ENCODE measurements at regions not wholly inside any gene's neighbourhood (a gene's known extent, or its start where the extent isn't known, plus 50 kb on each side); places are given as distances from the start of the nearest gene placed in this dataset.
"Not testable (repeated sequence)": the region's sequence is repeated elsewhere in the genome, so short reads cannot be mapped to it uniquely, and the experiment has no call there.

GRCh38 chr12:69039911-69040310 is 106.9 kb upstream of the CPM start:
- H3K27ac ChIP-seq (ENCODE audit: low read depth in 1 of 2, low read length in 2 of 2), result no peak overlapping the region
- no peaks in the 10 kb centered on the region for H3K9me3 ChIP-seq (ENCODE audit: control insufficient read depth, low read length)
- 87 to 88% methylated on average over 2 of the region's 2 CpGs for WGBS, 2 donors
- H3K4me3 ChIP-seq (ENCODE audit: low read length in 2 of 2), result no peak overlapping the region
- no peaks in the 10 kb centered on the region for H3K4me1 ChIP-seq (ENCODE audit: control insufficient read depth in 1 of 2, insufficient read depth in 2 of 2, low read length in 2 of 2)
- H3K27me3 ChIP-seq (ENCODE audit: control insufficient read depth in 1 of 2, insufficient read depth in 2 of 2, low read length in 1 of 2), result no peaks in the 10 kb centered on the region
- no peaks in the 10 kb centered on the region for H3K36me3 ChIP-seq (ENCODE audit: control insufficient read depth in 1 of 2, insufficient read depth in 2 of 2, low read length in 1 of 2)
- ATAC-seq (ENCODE audit: low FRiP score) (no peak), DNase-seq (no peak)
- intact Hi-C loops (cut with DNase I), result no loop called here

- WGBS, 2 donors, result 93 to 94% methylated on average over 6 of the region's 6 CpGs
- Histone ChIP-seq H3K4me3 (ENCODE audit: low read length in 2 of 2) (no peak overlapping the region), H3K4me1 (ENCODE audit: control insufficient read depth in 1 of 2, insufficient read depth in 2 of 2, low read length in 2 of 2) (no peaks in the 10 kb centered on the region), H3K36me3 (ENCODE audit: control insufficient read depth in 1 of 2, insufficient read depth in 2 of 2, low read length in 1 of 2) (no peaks in the 10 kb centered on the region), H3K9me3 (ENCODE audit: control insufficient read depth, low read length) (no peaks in the 10 kb centered on the region), H3K27ac (ENCODE audit: low read depth in 1 of 2, low read length in 2 of 2) (no peak overlapping the region), H3K27me3 (ENCODE audit: control insufficient read depth in 1 of 2, insufficient read depth in 2 of 2, low read length in 1 of 2) (no peaks in the 10 kb centered on the region)
- intact Hi-C loops (cut with DNase I), result no loop called here
- DNase-seq (no peak), ATAC-seq (ENCODE audit: low FRiP score) (no peak)
Observed at GRCh38 chr12:69042557-69042956, 109.6 kb upstream of the CPM start.

- H3K36me3 ChIP-seq (ENCODE audit: control insufficient read depth in 1 of 2, insufficient read depth in 2 of 2, low read length in 1 of 2), result no peaks in the 10 kb centered on the region
- no peak overlapping the region for H3K27ac ChIP-seq (ENCODE audit: low read depth in 1 of 2, low read length in 2 of 2)
- no peaks in the 10 kb centered on the region for H3K9me3 ChIP-seq (ENCODE audit: control insufficient read depth, low read length)
- WGBS, 2 donors, result 39 to 49% methylated on average over 4 of the region's 4 CpGs
- intact Hi-C loops (cut with DNase I), result no loop called here
- H3K4me1 ChIP-seq (ENCODE audit: control insufficient read depth in 1 of 2, insufficient read depth in 2 of 2, low read length in 2 of 2), result no peaks in the 10 kb centered on the region
- no peak overlapping the region for H3K4me3 ChIP-seq (ENCODE audit: low read length in 2 of 2)
- DNase-seq, result no peak
- no peak for ATAC-seq (ENCODE audit: low FRiP score)
- H3K27me3 ChIP-seq (ENCODE audit: control insufficient read depth in 1 of 2, insufficient read depth in 2 of 2, low read length in 1 of 2), result no peaks in the 10 kb centered on the region
Observed at GRCh38 chr12:69042970-69043369, 110.0 kb upstream of the CPM start.

- DNase-seq, result no peak
- no peak for ATAC-seq (ENCODE audit: low FRiP score)
- no peak overlapping the region for H3K4me3 ChIP-seq (ENCODE audit: low read length in 2 of 2)
- H3K27me3 ChIP-seq (ENCODE audit: control insufficient read depth in 1 of 2, insufficient read depth in 2 of 2, low read length in 1 of 2), result no peaks in the 10 kb centered on the region
- H3K9me3 ChIP-seq (ENCODE audit: control insufficient read depth, low read length), result peaks cover 2% of the 10 kb centered on the region
- no peaks in the 10 kb centered on the region for H3K4me1 ChIP-seq (ENCODE audit: control insufficient read depth in 1 of 2, insufficient read depth in 2 of 2, low read length in 2 of 2)
- H3K36me3 ChIP-seq (ENCODE audit: control insufficient read depth in 1 of 2, insufficient read depth in 2 of 2, low read length in 1 of 2), result no peaks in the 10 kb centered on the region
- WGBS, 2 donors, result 64 to 69% methylated on average over 2 of the region's 2 CpGs
- intact Hi-C loops (cut with DNase I), result no loop called here
- no peak overlapping the region for H3K27ac ChIP-seq (ENCODE audit: low read depth in 1 of 2, low read length in 2 of 2)
Observed at GRCh38 chr12:69044887-69045286, 111.9 kb upstream of the CPM start.

- no peak overlapping the region for H3K27ac ChIP-seq (ENCODE audit: low read depth in 1 of 2, low read length in 2 of 2)
- H3K27me3 ChIP-seq (ENCODE audit: control insufficient read depth in 1 of 2, insufficient read depth in 2 of 2, low read length in 1 of 2), result no peaks in the 10 kb centered on the region
- intact Hi-C loops (cut with DNase I), result no loop called here
- H3K9me3 ChIP-seq (ENCODE audit: control insufficient read depth, low read length), result peaks cover 2% of the 10 kb centered on the region
- H3K36me3 ChIP-seq (ENCODE audit: control insufficient read depth in 1 of 2, insufficient read depth in 2 of 2, low read length in 1 of 2), result no peaks in the 10 kb centered on the region
- WGBS, 2 donors, result 87 to 89% methylated on average over 6 of the region's 6 CpGs
- DNase-seq (no peak), ATAC-seq (ENCODE audit: low FRiP score) (no peak)
- no peak overlapping the region for H3K4me3 ChIP-seq (ENCODE audit: low read length in 2 of 2)
- H3K4me1 ChIP-seq (ENCODE audit: control insufficient read depth in 1 of 2, insufficient read depth in 2 of 2, low read length in 2 of 2), result no peaks in the 10 kb centered on the region
Observed at GRCh38 chr12:69045430-69045829, 112.5 kb upstream of the CPM start.

- Histone ChIP-seq H3K27me3 (ENCODE audit: control insufficient read depth in 1 of 2, insufficient read depth in 2 of 2, low read length in 1 of 2) (no peaks in the 10 kb centered on the region), H3K9me3 (ENCODE audit: control insufficient read depth, low read length) (peaks cover 2% of the 10 kb centered on the region), H3K36me3 (ENCODE audit: control insufficient read depth in 1 of 2, insufficient read depth in 2 of 2, low read length in 1 of 2) (no peaks in the 10 kb centered on the region), H3K4me1 (ENCODE audit: control insufficient read depth in 1 of 2, insufficient read depth in 2 of 2, low read length in 2 of 2) (no peaks in the 10 kb centered on the region), H3K27ac (ENCODE audit: low read depth in 1 of 2, low read length in 2 of 2) (no peak overlapping the region), H3K4me3 (ENCODE audit: low read length in 2 of 2) (no peak overlapping the region)
- DNase-seq, result no peak
- ATAC-seq (ENCODE audit: low FRiP score), result no peak
- intact Hi-C loops (cut with DNase I), result no loop called here
- 85 to 88% methylated on average over 2 of the region's 2 CpGs for WGBS, 2 donors
Observed at GRCh38 chr12:69046363-69046762, 113.4 kb upstream of the CPM start.

- 77 to 79% methylated on average over 3 of the region's 3 CpGs for WGBS, 2 donors
- Histone ChIP-seq H3K36me3 (ENCODE audit: control insufficient read depth in 1 of 2, insufficient read depth in 2 of 2, low read length in 1 of 2) (no peaks in the 10 kb centered on the region), H3K4me1 (ENCODE audit: control insufficient read depth in 1 of 2, insufficient read depth in 2 of 2, low read length in 2 of 2) (no peaks in the 10 kb centered on the region), H3K9me3 (ENCODE audit: control insufficient read depth, low read length) (peaks cover 2% of the 10 kb centered on the region), H3K27ac (ENCODE audit: low read depth in 1 of 2, low read length in 2 of 2) (no peak overlapping the region), H3K27me3 (ENCODE audit: control insufficient read depth in 1 of 2, insufficient read depth in 2 of 2, low read length in 1 of 2) (no peaks in the 10 kb centered on the region), H3K4me3 (ENCODE audit: low read length in 2 of 2) (no peak overlapping the region)
- intact Hi-C loops (cut with DNase I), result no loop called here
- no peak for ATAC-seq (ENCODE audit: low FRiP score)
- no peak for DNase-seq
Observed at GRCh38 chr12:69046920-69047319, 113.9 kb upstream of the CPM start.

GRCh38 chr12:69047990-69048389 is 115.0 kb upstream of the CPM start:
- Histone ChIP-seq H3K27me3 (ENCODE audit: control insufficient read depth in 1 of 2, insufficient read depth in 2 of 2, low read length in 1 of 2) (no peaks in the 10 kb centered on the region), H3K36me3 (ENCODE audit: control insufficient read depth in 1 of 2, insufficient read depth in 2 of 2, low read length in 1 of 2) (no peaks in the 10 kb centered on the region), H3K9me3 (ENCODE audit: control insufficient read depth, low read length) (peaks cover 2% of the 10 kb centered on the region), H3K4me1 (ENCODE audit: control insufficient read depth in 1 of 2, insufficient read depth in 2 of 2, low read length in 2 of 2) (peaks cover 0 to under 1% of the 10 kb centered on the region in 2 donors), H3K27ac (ENCODE audit: low read depth in 1 of 2, low read length in 2 of 2) (no peak overlapping the region), H3K4me3 (ENCODE audit: low read length in 2 of 2) (no peak overlapping the region)
- intact Hi-C loops (cut with DNase I), result no loop called here
- DNase-seq (no peak), ATAC-seq (ENCODE audit: low FRiP score) (no peak)
- WGBS, 2 donors, result 82 to 83% methylated on average over 4 of the region's 4 CpGs

GRCh38 chr12:69049855-69050254 is 116.9 kb upstream of the CPM start:
- intact Hi-C loops (cut with DNase I); H3K36me3 ChIP-seq (ENCODE audit: control insufficient read depth in 1 of 2, insufficient read depth in 2 of 2, low read length in 1 of 2); H3K27ac ChIP-seq (ENCODE audit: low read depth in 1 of 2, low read length in 2 of 2); DNase-seq; ATAC-seq (ENCODE audit: low FRiP score); H3K27me3 ChIP-seq (ENCODE audit: control insufficient read depth in 1 of 2, insufficient read depth in 2 of 2, low read length in 1 of 2); H3K4me1 ChIP-seq (ENCODE audit: control insufficient read depth in 1 of 2, insufficient read depth in 2 of 2, low read length in 2 of 2); H3K4me3 ChIP-seq (ENCODE audit: low read length in 2 of 2); H3K9me3 ChIP-seq (ENCODE audit: control insufficient read depth, low read length): not testable (repeated sequence)
- 93 to 95% methylated on average over 2 of the region's 2 CpGs for WGBS, 2 donors

Measured in aorta (tissue), 5 donors.